IMR-90 (cell line): ENCODE measurements at regions not wholly inside any gene's neighbourhood (a gene's known extent, or its start where the extent isn't known, plus 50 kb on each side); places are given as distances from the start of the nearest gene placed in this dataset.

Experiments
- ATAC-seq: fragments of 200-7000 bp; cut with Tn5 transposase; 2 replicates; pipeline ENCODE4 v1.9.1; 2020; ENCODE audit warnings: low read depth, mild to moderate bottlenecking, moderate library complexity
- BruUV-seq: library from RNA; stranded (reverse); fragments of 400-500 nt; replicated peaks from 2 replicates; lab custom pipeline; 2021; lab: Mats Ljungman, UMichigan
- CTCF ChIA-PET: fragments of 300-600 bp; formaldehyde crosslinking; extraction: SDS; loops from one replicate; lab custom pipeline; 2021; ENCODE audit warnings: antibody characterized with exemption; lab: Yijun Ruan, JAX
- POLR2A ChIA-PET: fragments of 300-600 bp; sonication (Branson Sonifier 250); formaldehyde crosslinking; loops from one replicate; lab custom pipeline; 2022; ENCODE audit warnings: antibody characterized with exemption; ENCODE audit not compliant: unreplicated experiment; lab: Charles Lee
- DNase-seq: peaks from one replicate; pipeline ENCODE4 v3.0.0; 2013
- H2AFZ ChIP-seq: replicated peaks from 2 replicates; pipeline ENCODE3; 2013; ENCODE audit warnings: low read length, mild to moderate bottlenecking; ENCODE audit not compliant: poor library complexity
- H2AK5ac ChIP-seq: 2 replicates; pipeline ENCODE4 v1.6.1; 2013; ENCODE audit warnings: low read depth, low read length, inconsistent platforms
- H2AK9ac ChIP-seq: replicated peaks from 2 replicates; pipeline ENCODE3; 2013; ENCODE audit warnings: mild to moderate bottlenecking, low read depth, low read length, moderate library complexity; ENCODE audit not compliant: poor library complexity
- H2BK120ac ChIP-seq: 2 replicates; pipeline ENCODE4 v1.6.1; 2013; ENCODE audit warnings: low read depth, low read length, inconsistent platforms
- H2BK15ac ChIP-seq: 3 replicates; pipeline ENCODE4 v1.6.1; 2013; ENCODE audit warnings: low read depth, low read length, inconsistent platforms
- H2BK20ac ChIP-seq: 2 replicates; pipeline ENCODE4 v1.6.1; 2013; ENCODE audit warnings: low read depth, mild to moderate bottlenecking, inconsistent platforms, low read length, moderate library complexity
- H2BK5ac ChIP-seq: 2 replicates; pipeline ENCODE4 v1.6.1; 2013; ENCODE audit warnings: mild to moderate bottlenecking, low read depth, low read length, inconsistent platforms; ENCODE audit not compliant: poor library complexity, severe bottlenecking
- H3K14ac ChIP-seq: replicated peaks from 2 replicates; pipeline ENCODE4 v1.6.1; 2013; ENCODE audit warnings: low read depth, low read length, inconsistent platforms
- H3K18ac ChIP-seq: 2 replicates; pipeline ENCODE4 v1.6.1; 2013; ENCODE audit warnings: low read depth, low read length, control low read depth
- H3K23ac ChIP-seq: 2 replicates; pipeline ENCODE4 v1.6.1; 2013; ENCODE audit warnings: low read depth, low read length, inconsistent platforms
- H3K27ac ChIP-seq: 2 replicates; pipeline ENCODE4 v1.5.1; 2013; ENCODE audit warnings: mild to moderate bottlenecking, control low read depth, low read length; ENCODE audit not compliant: insufficient read depth
- H3K27me3 ChIP-seq: 2 replicates; pipeline ENCODE4 v1.6.1; 2013; ENCODE audit warnings: low read length; ENCODE audit not compliant: control insufficient read depth, insufficient read depth
- H3K36me3 ChIP-seq: 2 replicates; pipeline ENCODE4 v1.6.1; 2013; ENCODE audit warnings: low read length, mixed read lengths; ENCODE audit not compliant: control insufficient read depth, insufficient read depth
- H3K4ac ChIP-seq: 2 replicates; pipeline ENCODE4 v1.6.1; 2013; ENCODE audit warnings: low read depth, low read length, inconsistent platforms
- H3K4me1 ChIP-seq: 2 replicates; pipeline ENCODE4 v1.6.1; 2013; ENCODE audit warnings: low read length, mixed read lengths; ENCODE audit not compliant: control insufficient read depth, insufficient read depth
- H3K4me2 ChIP-seq: 2 replicates; pipeline ENCODE4 v1.6.1; 2013; ENCODE audit warnings: low read depth, mild to moderate bottlenecking, control low read depth, low read length, moderate library complexity
- H3K4me3 ChIP-seq: 2 replicates; pipeline ENCODE4 v1.5.1; 2013; ENCODE audit warnings: low read depth, mild to moderate bottlenecking, control low read depth, low read length, moderate library complexity; ENCODE audit not compliant: insufficient read depth
- H3K56ac ChIP-seq: 2 replicates; pipeline ENCODE4 v1.6.1; 2013; ENCODE audit warnings: low read length, inconsistent platforms; ENCODE audit not compliant: insufficient read depth; ENCODE audit errors: extremely low read depth
- H3K79me1 ChIP-seq, 2 experiments: 2 replicates each; pipeline ENCODE4 v1.6.1; 2013; ENCODE audit warnings: low read length in 2 of 2, inconsistent platforms in 1 of 2, low read depth in 1 of 2
- H3K9ac ChIP-seq: 2 replicates; pipeline ENCODE4 v1.6.1; 2013; ENCODE audit warnings: low read depth, low read length, control low read depth
- H3K9me1 ChIP-seq: 2 replicates; pipeline ENCODE4 v1.6.1; 2013; ENCODE audit warnings: low read length, inconsistent platforms; ENCODE audit not compliant: insufficient read depth
- H3K9me3 ChIP-seq: 2 replicates; pipeline ENCODE4 v1.6.1; 2013; ENCODE audit warnings: low read length; ENCODE audit not compliant: control insufficient read depth, insufficient read depth
- H4K20me1 ChIP-seq: 2 replicates; pipeline ENCODE4 v1.6.1; 2013; ENCODE audit warnings: low read length, inconsistent platforms; ENCODE audit not compliant: insufficient read depth
- H4K5ac ChIP-seq: 2 replicates; pipeline ENCODE4 v1.6.1; 2013; ENCODE audit warnings: mild to moderate bottlenecking, low read depth, low read length, control low read depth
- H4K8ac ChIP-seq, 2 experiments: 2 replicates each; pipeline ENCODE4 v1.6.1; 2013; ENCODE audit warnings: low read depth in 2 of 2, low read length in 2 of 2, control low read depth in 1 of 2, inconsistent platforms in 1 of 2
- H4K91ac ChIP-seq: 2 replicates; pipeline ENCODE4 v1.6.1; 2013; ENCODE audit warnings: low read depth, low read length, inconsistent platforms; ENCODE audit not compliant: insufficient read depth
- CHD1 ChIP-seq: IDR thresholded peaks from 2 replicates; pipeline ENCODE4 v1.6.1; 2012; ENCODE audit warnings: low read depth, low read length, improper control_type of control experiment
- FOS ChIP-seq: fragments of 150-350 bp; IDR thresholded peaks from 2 replicates; pipeline ENCODE4 v1.6.1; 2016; ENCODE audit warnings: low read depth, low read length
- RAD21 ChIP-seq: IDR thresholded peaks from 2 replicates; pipeline ENCODE4 v1.6.1; 2012; ENCODE audit warnings: low read length, improper control_type of control experiment
- SMC3 ChIP-seq: fragments of 150-350 bp; IDR thresholded peaks from 2 replicates; pipeline ENCODE4 v1.6.1; 2016; ENCODE audit warnings: low read depth, mild to moderate bottlenecking, antibody characterized with exemption, low read length, moderate library complexity
- USF2 ChIP-seq: fragments of 150-350 bp; IDR thresholded peaks from 2 replicates; pipeline ENCODE4 v1.6.1; 2017; ENCODE audit warnings: mild to moderate bottlenecking, antibody characterized with exemption, low read length, low read depth
- WGBS, 2 experiments: methylation state at CpG; one replicate each; pipeline versions ENCODE4 v1.1.5 to v1.1.7; 2013; ENCODE audit warnings: missing lambda C conversion rate in 2 of 2; ENCODE audit not compliant: insufficient read length in 1 of 2; ENCODE audit errors: extremely low coverage in 2 of 2; 5-methylcytosine and 5-hydroxymethylcytosine counted together
- dilution Hi-C: fragments of 300-500 bp; cut with HindIII; formaldehyde crosslinking; loops from one replicate; pipeline ENCODE4 v1.14.3; 2018; ENCODE audit warnings: low sequenced_read_pairs; ENCODE audit not compliant: unreplicated experiment
- in situ Hi-C: fragments of 300-500 bp; cut with MboI; formaldehyde crosslinking; loops from 3 replicates; pipeline ENCODE4 v1.14.3; 2019; ENCODE audit warnings: low sequenced_read_pairs, inconsistent platforms, mixed read lengths
- intact Hi-C: fragments of 100-400 bp; cut with micrococcal nuclease; formaldehyde crosslinking; loops from 2 replicates; pipeline ENCODE4 v1.10.0; 2022

DNA sequence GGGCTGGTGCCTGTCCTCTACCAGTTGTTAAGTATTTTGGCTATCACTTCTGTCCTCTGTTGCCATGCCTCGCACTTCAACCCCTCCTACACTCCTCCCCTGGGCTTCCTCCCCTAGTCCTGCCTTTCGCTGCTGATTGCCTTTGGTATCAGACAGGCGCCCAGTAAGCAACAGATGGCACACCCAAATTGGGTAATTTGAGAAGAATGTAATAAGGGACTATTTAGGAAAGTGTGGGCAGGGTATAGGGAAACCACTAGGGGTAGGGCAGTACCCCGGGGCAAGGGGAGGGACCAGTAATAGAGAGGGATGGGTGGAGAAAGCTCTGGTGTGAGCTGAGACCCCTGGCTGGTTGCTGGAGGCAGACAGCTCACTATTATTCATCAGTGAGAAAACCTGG lies 172.7 kb upstream of the USP9X start:
- dilution Hi-C loops, result no loop called here
- no peak for DNase-seq
- no CpG with 5 or more reads among the region's 4 CpGs for WGBS, 2 experiments
- CTCF ChIA-PET, result no interaction called here
- H2BK5ac ChIP-seq, result no peak overlapping the region
- H3K56ac ChIP-seq, result no peak overlapping the region
- in situ Hi-C loops, result no loop called here
- H3K79me1 ChIP-seq, result no peaks in the 10 kb centered on the region
- BruUV-seq, result no TSS peak
- H2AFZ ChIP-seq, result no peak overlapping the region
- no peaks in the 10 kb centered on the region for H3K36me3 ChIP-seq
- no peaks in the 10 kb centered on the region for H3K9me3 ChIP-seq
- no peak for ATAC-seq
- TF ChIP-seq USF2 (no peak), RAD21 (no peak), CHD1 (no peak), FOS (no peak), SMC3 (no peak)
- no peak overlapping the region for H3K4me2 ChIP-seq
- peaks cover 7% of the 10 kb centered on the region for H3K27me3 ChIP-seq
- peaks cover 3% of the 10 kb centered on the region; the same call in 1 of the 2 replicates for H3K4me1 ChIP-seq
- H4K20me1 ChIP-seq, result no peaks in the 10 kb centered on the region
- no peak overlapping the region for H3K4ac ChIP-seq
- H2AK5ac ChIP-seq, result no peak overlapping the region
- no peak overlapping the region for H3K18ac ChIP-seq
- H4K5ac ChIP-seq, result no peak overlapping the region
- no peak overlapping the region for H3K27ac ChIP-seq
- no peak overlapping the region for H2AK9ac ChIP-seq
- peak overlapping the region; percentile 21; the same call in 1 of the 2 replicates for H2BK20ac ChIP-seq
- POLR2A ChIA-PET, result no interaction called here
- H3K14ac ChIP-seq, result no peak overlapping the region
- H4K91ac ChIP-seq, result no peak overlapping the region
- no peak overlapping the region for H3K4me3 ChIP-seq
- H3K23ac ChIP-seq, result no peak overlapping the region
- 0 out of 3 replicates have a peak overlapping the region, but pooled peaks have one; percentile 33 for H2BK15ac ChIP-seq
- no peak overlapping the region for H3K9ac ChIP-seq
- 0 out of 2 replicates have a peak, but pooled peaks cover 2% of the 10 kb centered on the region for H3K9me1 ChIP-seq
- H2BK120ac ChIP-seq, result 0 out of 2 replicates have a peak overlapping the region, but pooled peaks have one; percentile 28
- intact Hi-C loops, result no loop called here
- no peak overlapping the region for H4K8ac ChIP-seq
